NCI-H2196 (cell line): ENCODE measurements at regions not wholly inside any gene's neighbourhood (a gene's known extent, or its start where the extent isn't known, plus 50 kb on each side); places are given as distances from the start of the nearest gene placed in this dataset.
"Not testable (repeated sequence)": the region's sequence is repeated elsewhere in the genome, so short reads cannot be mapped to it uniquely, and the experiment has no call there.

Experiments used
- DNase-seq: peaks from one replicate; lab custom pipeline; 2025; ENCODE audit not compliant: unreplicated experiment; lab: John Stamatoyannopoulos, UW

DNA sequence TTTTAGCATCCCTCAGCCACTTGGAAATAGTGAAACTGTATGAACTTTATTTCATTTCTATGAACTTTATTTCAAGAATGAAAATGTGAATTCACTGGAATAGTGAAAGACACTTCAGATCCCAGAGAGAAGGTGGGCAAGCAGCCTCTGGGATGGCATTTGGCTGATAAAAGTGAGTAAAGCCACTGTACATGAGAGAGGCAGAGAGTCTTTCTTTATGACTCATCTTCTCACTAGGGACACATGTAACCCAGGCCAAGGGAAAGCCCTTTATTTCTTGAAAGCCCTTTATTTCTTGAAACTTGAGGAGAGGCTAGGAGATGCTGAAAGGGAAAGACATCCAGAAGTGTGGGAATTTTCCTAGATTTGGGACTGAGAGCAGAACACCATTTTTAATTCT is 148.9 kb upstream of the SMIM30 start:
- no peak for DNase-seq

DNA sequence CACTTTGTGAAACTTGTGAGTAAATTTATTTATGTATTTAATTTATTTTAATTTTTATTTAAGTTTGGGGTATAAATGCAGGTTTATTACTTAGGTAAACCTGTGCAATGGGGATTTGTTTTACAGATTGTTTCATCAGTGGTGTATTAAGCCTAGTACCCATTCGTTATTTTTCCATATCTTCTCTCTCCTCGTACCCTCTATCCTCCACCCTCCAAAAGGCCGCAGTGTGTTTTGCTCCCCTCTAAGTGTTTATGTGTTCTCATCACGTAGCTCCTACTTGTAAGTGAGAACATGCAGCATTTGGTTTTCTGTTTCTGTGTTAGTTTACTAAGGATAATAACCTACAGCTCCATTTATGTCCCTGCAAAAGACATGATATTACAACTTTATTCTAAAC is 145.4 kb upstream of the SMIM30 start:
- no peak for DNase-seq

DNA sequence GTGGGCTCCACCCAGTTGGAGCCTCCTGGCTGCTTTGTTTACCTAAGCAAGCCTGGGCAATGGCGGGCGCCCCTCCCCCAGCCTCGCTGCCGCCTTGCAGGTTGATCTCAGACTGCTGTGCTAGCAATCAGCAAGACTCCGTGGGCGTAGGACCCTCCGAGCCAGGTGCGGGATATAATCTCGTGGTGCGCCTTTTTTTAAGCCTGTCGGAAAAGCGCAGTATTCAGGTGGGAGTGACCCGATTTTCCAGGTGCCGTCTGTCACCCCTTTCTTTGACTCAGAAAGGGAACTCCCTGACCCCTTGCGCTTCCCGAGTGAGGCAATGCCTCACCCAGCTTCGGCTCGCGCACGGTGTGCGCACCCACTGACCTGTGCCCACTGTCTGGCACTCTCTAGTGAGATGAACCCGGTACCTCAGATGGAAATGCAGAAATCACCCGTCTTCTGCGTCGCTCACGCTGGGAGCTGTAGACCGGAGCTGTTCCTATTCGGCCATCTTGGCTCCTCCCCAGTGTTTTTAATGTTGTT is 144.9 kb upstream of the SMIM30 start:
- not testable (repeated sequence) for DNase-seq

DNA sequence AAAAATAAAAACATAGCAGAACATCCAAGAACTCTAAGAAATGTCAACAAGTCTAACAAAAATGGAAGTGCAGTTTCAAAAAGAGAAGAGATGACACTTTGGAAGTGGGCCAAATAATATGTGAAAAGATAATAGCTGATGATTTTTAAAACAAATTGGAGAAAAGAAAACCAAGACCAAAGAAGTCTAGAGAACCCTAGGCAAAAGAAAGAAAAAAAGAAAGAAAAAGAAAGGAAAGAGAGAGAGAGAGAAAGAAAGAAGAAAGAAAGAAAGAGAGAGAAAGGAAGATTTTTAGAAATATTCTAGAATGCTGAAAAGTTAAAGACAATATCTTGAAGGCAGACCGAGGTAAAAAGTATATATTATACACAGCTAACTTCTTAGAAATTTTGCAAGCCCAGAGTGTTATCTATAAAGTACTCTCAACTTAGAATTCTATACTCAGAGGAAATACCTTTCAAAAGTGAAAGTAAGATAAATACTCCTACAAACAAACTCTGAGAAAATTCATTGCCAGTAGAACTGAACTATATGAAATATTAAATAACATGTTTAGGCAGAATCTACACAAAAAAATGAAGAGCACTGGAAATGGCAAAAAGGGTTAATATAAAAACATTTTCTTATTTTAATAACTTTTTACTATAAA is 138.7 kb upstream of the SMIM30 start:
- DNase-seq, result no peak

DNA sequence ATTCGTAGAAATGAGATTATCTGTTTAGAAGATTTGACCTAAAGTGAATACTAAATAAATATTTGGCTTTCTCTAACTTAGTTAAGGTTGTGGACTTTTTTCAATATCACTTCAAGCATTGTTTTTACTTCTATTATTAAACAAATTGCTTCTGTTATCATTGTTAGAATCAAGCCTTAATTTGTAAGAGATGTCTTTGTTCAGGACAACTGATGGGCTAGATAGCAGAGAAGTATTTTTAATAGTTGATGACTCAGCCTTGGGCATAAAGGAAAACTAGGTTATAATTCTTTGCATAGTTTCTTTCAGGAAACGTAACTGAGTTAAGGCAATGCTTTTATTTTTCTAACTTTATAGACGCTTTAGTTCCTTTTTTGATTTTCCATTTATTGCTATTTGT is 128.8 kb upstream of the SMIM30 start:
- DNase-seq, result no peak

DNA sequence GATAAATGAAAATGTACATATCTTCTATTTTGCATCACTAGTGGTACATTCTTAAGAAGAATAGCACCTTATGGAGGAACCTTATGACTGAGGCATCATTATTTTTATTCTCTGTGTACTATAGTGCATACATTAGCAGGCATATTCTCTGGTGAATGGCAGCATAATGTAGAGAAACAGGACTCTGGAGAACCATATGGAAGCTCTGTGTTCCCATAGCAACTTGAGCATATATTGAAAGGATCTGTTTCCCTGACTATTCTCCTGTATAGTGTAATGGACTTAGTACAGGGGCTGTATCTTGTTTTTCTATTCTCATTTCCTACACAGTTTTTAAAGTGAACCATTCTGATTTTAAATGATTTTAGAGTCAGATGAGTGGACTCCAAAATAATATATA is 128.4 kb upstream of the SMIM30 start:
- no peak for DNase-seq

DNA sequence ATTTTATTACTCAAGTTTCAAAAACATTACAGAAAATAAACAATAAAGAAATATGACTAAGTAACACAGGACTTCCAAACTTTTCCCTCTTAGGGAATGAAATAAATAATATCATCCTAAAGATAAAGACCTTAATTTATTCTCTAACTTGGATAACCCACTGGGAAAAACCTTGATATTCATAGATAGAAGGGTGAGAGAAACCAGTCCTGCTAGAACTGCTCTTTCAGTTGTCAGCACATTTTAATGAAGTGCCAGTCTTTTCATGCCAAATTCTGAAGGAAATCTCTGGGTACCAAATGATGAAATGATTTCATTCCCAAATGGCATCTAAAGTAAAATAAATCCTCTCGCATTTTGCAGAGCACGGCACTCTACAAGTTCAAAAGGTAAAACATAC is 114.5 kb upstream of the SMIM30 start:
- DNase-seq, result no peak

DNA sequence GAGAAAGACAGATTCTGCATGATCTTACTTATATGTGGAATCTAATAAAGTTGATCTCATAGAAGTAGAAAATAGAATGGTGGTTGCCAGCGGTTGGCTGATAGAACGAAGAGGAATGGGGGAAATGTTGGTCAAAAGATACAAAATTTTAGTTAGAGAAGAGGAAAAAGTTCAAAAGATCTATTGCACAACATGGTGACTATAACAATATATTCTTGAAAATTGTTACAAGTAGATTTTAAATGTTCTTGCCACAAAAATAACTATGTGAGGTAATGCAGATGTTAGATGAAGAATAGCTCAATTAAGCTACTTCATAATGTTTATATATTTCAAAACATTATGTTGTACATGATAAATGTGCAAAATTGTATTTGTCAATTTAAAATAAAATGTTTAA is 112.3 kb upstream of the SMIM30 start:
- no peak for DNase-seq

DNA sequence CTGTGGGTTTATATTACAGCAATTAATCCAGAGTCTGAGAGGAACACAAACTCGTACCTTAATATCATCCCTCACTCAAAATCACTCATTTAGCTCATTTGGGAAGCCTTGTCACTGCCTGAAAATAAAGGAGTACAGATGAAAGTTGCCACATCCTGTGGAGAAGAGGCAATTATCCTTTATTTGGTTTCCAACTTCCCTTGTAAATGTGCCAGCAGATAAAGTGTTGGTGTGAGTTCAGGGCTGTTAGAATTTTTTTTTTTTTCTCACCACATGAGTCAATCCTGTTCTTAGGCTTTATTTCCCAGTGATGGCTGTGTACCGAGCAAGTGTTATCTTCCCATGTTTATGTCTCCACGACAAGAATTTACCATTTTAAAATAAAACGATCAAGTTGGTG is 99.0 kb upstream of the SMIM30 start:
- no peak for DNase-seq

DNA sequence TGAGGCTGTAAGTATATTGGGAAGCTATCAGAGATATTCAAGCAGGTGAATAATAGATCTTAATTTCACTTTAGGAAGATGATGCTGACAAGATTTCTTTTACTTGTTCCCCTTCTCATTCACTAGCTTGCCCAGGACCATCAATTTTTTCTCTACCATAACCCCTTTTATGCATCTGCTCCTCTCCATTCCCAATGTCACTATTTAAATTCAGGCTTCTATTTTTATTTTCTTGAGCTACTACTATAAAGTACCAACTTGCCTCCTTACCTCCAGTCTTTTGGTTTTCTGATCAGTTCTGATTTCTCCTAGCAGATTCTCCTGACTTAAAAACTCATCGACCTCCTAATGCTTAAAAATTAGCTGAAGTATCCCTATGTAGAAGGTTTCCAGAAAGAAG is 97.7 kb upstream of the SMIM30 start:
- DNase-seq, result no peak

DNA sequence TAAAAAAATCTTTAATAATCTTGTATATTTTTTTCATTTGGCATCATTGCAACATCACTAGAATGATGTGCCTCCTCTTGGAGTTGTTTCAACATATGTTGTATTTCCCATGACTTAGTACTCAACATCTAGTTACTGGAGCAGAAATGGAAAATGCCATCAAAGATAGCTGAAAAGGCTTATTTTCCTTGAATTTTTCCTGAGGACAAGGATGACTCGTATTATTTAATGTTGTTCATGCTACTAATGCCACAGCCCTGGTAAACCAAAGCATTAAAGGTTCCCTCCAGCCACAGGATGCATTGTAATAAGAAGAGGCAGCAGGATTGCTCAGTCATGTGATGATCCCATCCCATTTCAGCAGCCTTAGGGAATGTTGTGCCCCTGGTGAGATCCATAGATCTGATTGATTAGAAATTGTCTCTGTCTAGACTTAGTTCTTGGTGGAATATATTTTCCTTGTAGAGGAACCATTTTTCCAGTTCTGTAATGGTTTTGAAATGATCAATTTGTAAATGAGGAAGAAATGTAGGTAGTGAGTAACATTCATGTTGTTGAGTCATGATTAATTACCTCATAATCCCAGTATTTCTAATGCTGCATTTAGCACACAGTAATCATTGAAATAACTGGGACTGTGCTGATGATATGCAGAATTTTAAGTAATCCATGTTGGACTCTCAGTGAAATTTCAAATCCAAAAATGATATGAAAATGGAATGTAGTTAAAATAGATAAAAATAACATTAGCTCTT is 91.3 kb upstream of the SMIM30 start:
- no peak for DNase-seq

DNA sequence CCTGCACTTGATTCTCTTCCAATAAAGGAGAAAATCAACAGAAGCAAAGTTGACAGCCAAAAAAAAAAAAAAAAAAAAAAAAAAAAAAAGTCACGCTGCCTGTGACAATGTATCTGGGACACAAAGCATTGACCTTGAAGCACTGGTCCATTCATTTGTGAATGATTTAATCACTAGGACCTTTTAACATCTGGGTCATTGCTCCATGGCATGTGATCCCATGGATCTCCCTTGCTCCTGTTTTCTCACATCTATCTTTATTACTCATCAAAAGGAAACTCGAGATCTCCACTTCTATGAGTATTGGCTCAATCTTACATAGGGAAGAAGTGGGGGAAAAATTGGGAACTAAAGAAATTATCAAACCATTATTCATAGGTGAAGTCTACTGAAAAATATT is 89.6 kb upstream of the SMIM30 start:
- DNase-seq, result no peak

DNA sequence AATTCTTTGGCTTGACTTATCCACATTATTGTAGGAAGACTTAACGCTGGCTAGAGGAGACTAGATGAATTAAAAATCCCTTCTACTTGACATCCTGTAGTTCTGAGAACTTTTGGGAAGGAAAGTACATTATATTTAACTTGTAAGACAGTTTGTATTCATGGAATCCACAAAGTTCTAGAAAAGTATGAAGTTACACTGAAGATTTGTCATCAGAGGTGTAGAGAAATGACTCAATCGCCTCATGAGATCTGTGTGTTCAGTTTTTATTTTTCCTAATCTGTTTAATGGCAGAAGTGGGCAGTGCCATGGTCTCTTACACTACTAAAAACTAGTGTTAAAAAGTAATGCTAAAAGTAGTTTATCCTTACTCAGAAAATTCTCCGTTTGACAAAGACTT is 89.1 kb upstream of the SMIM30 start:
- DNase-seq, result no peak

DNA sequence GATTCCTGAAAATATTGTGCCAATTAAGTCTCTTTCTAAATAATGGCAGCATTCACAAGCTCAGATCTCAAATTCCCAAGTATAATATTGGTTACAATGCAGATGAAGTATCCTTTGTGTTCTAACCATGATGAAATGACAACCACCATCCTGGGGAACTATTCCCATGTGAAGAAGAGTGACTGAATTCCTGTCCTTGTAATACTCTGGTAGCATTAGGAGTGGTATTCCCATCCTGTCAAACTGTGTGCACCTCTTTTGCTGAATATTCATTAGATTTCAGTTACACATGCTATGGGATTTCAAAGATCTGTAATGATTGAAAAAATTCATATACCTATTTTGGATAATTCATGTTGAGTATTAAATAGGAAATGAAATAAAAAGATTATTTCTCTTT is 86.1 kb upstream of the SMIM30 start:
- DNase-seq, result no peak

DNA sequence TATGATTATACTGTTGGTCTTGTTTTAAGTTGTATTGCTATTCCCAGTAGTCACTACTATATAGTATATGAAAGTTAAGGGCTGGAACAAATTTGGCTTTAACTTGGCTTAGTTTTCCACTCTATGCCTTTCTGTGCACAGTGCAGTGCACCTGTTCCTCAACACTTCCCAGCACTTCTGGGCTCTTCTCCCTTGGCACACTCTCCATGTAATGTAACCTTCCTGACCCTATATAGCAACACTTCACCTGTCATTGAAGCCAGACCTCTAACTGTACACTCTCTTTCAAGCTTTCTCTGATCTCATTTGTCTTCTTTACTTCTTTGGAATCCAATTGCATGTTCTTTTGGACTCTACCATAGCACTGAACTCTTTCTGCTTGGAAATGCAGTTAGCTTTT is 83.9 kb upstream of the SMIM30 start:
- no peak for DNase-seq

DNA sequence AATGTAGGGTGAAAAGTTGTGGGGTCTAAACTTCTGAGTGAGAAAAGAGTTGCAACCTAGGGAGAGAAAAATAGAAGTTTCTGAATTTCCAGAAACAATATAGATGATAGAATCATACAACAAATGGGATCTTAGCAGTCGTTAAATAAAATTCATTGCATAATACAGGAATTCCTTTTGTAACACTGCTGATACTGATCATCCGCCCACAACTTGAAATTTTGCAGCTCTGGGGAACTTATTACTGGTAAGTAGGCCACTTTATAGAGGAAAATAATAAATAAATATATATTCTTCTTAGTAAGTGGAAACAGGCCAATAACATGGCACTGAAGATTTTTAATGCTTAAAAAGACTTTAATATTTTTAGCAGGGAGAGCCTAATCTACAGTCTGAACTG is 81.9 kb upstream of the SMIM30 start:
- DNase-seq, result no peak

DNA sequence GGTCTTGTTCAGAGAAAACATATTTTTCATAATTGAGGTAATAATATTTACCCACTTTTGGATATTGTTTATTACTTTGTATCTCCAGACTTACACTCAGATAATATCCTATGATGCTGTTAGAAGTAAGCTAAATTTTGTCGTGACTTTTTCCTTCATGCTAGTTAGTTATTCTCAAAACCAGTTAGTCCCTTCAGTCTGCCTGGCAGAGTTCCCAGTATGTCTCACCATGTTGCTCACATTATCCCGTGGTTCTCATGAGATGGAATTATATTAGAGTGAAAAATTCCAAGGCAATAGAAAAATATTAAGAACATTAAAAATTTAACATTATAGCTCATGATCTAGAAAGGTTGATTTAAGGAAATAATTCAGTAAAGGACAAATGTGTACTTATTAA is 81.5 kb upstream of the SMIM30 start:
- no peak for DNase-seq

DNA sequence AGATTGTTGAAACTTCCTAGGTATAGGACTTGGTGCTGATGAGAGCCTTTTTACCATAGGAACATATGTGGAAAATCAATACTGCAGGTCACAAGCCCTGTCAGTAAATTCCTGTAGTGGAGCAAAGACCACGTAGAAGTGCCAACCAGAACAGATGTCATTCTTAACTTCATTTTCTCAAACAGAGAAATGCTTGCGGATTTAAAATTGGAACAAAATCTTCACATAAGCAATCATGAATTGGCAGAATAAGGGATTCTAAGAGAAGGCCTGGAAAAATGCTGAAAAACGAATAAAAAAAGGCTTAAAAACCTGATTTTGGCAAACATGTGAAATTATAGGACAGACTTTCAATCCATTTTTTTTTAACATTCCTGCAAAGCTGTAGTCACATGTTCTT is 80.8 kb upstream of the SMIM30 start:
- DNase-seq, result no peak

DNA sequence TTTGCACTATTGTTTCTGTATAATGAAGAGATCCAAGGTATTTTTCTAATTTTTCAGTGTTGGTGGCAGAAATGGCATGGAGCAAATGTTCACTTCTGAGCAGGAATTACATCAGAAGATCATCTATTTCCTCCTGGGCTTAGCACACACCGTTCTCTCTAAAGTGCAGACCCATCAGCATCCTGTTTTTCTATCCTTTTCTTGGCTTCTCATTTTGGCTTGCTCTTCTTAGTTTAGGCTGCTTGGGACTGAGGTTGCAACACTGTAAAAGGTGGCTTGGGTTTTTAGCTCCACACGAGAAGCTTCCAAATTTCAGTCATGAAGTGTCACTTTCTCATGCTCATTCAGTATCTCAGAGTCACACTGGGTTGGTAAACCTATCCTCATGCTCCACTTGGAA is 79.9 kb upstream of the SMIM30 start:
- DNase-seq, result no peak

DNA sequence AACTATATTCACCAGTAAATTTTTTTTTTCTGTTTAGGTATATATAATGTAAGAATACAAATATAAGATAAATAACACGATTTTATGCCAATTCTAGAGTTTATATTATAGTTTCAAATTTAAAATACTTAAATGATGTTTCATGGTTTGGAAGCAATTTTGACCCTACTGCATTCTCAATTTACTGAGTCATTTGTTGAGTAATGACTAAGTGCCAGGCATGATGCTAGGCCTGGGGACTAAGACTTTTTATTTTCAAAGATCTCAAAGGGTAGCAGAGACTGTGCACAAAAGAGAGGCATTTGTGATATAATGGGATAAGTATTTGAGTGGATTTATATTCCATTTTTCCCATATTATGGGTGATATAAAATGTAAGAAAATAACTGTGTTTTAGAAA is 78.9 kb upstream of the SMIM30 start:
- no peak for DNase-seq

DNA sequence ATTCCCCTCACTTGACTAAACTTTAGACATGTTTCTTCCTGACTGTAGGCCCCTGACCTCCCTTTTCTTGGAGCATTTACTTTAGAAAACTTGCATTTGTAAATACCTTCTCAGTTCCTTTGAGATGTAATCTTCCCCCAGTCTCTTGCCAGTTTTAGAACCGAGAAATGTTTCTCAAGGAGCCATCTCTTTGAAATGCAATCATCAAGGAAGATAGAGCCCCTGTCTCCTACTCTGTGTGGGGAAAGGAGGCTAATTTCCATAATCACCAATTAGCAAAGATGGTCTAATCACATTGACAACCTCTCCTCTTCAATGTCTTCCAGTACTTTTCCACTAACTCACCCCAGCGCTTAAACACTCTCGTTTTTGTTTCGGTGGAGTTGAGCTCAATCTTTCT is 70.0 kb upstream of the SMIM30 start:
- no peak for DNase-seq

DNA sequence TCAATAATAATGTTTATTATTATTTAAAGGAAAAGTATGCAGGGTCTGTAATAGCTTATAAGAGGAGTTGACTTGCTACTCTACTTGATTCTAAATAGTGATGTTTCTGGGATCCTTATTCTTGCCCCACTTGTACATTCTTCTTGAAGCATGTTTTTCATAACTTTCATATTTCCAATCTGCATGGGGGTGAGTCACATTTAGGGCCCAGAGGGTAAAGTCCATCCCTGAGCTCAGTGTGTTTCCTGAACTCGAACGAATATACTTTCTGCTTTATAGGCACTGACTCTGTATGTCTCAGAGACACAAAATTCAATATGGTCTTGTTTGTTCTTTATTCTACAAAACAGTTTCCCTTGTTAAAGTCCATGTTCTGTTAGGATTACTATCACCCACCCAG is 61.0 kb upstream of the SMIM30 start:
- DNase-seq, result no peak

DNA sequence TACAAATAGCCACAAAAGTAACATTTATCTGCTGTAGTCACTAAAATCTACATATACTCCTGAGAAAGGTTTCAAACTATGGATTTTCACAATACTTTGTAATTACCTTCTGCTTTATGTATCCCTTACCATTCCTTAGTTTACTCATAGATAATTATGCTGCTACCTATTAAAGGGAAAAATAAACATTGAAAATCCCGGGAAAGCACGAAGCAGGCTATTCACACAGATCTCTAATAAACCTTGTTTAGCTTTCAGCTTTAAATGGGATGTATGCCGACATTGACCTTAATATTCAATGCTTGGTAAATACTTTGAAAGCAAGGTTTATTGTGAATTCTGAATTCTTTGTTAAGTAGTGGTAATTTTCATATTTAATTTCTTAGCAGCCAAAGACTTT is 58.5 kb upstream of the SMIM30 start:
- no peak for DNase-seq
